A673 (cell line): ENCODE measurements at regions not wholly inside any gene's neighbourhood (a gene's known extent, or its start where the extent isn't known, plus 50 kb on each side); places are given as distances from the start of the nearest gene placed in this dataset.

Experiments
- BruUV-seq: library from RNA; stranded (reverse); fragments of 400-500 nt; replicated peaks from 2 replicates; lab custom pipeline; 2021; lab: Mats Ljungman, UMichigan
- CTCF ChIA-PET: fragments of 300-600 bp; sonication (Branson Sonifier 250); formaldehyde crosslinking; loops from one replicate; lab custom pipeline; 2022; ENCODE audit warnings: antibody characterized with exemption; lab: Charles Lee
- POLR2A ChIA-PET: fragments of 300-600 bp; sonication (Branson Sonifier 250); formaldehyde crosslinking; loops from one replicate; lab custom pipeline; 2022; ENCODE audit warnings: antibody characterized with exemption; ENCODE audit not compliant: low non-redundant PET; lab: Charles Lee
- DNase-seq: peaks from one replicate; pipeline ENCODE4 v3.0.0-alpha.2; 2015; ENCODE audit warnings: low spot score
- H3K27ac ChIP-seq: fragments of 200-600 bp; sonication (generic); 2 replicates; pipeline ENCODE4 v1.5.1; 2016; ENCODE audit warnings: mixed run types, low read depth, mild to moderate bottlenecking, mixed read lengths, antibody characterized with exemption, low read length; ENCODE audit not compliant: poor library complexity, severe bottlenecking
- H3K27me3 ChIP-seq: fragments of 200-600 bp; sonication (generic); replicated peaks from 2 replicates; pipeline ENCODE4 v1.6.1; 2017; ENCODE audit warnings: mixed run types, low read depth, mild to moderate bottlenecking, mixed read lengths, antibody characterized with exemption, low read length; ENCODE audit not compliant: insufficient read depth, poor library complexity
- H3K36me3 ChIP-seq: fragments of 200-600 bp; sonication (generic); 2 replicates; pipeline ENCODE4 v1.6.1; 2016; ENCODE audit warnings: mixed run types, mild to moderate bottlenecking, mixed read lengths, antibody characterized with exemption, low read length; ENCODE audit not compliant: insufficient read depth, poor library complexity, severe bottlenecking
- H3K4me1 ChIP-seq: fragments of 200-600 bp; sonication (generic); 2 replicates; pipeline ENCODE4 v1.6.1; 2017; ENCODE audit warnings: mixed run types, mild to moderate bottlenecking, mixed read lengths, antibody characterized with exemption, low read length; ENCODE audit not compliant: insufficient read depth, poor library complexity, severe bottlenecking
- H3K4me3 ChIP-seq: fragments of 200-600 bp; sonication (generic); 2 replicates; pipeline ENCODE4 v1.5.1; 2016; ENCODE audit warnings: low read depth, mixed run types, mild to moderate bottlenecking, mixed read lengths, low read length; ENCODE audit not compliant: poor library complexity, severe bottlenecking
- H3K9me3 ChIP-seq: fragments of 200-600 bp; sonication (generic); 2 replicates; pipeline ENCODE4 v1.6.1; 2016; ENCODE audit warnings: mixed run types, low read depth, mild to moderate bottlenecking, mixed read lengths, antibody characterized with exemption, low read length; ENCODE audit not compliant: poor library complexity, severe bottlenecking
- EZH2 ChIP-seq: fragments of 200-600 bp; sonication (generic); IDR thresholded peaks from 2 replicates; pipeline ENCODE4 v1.6.1; 2017; ENCODE audit warnings: borderline replicate concordance, low read depth, mild to moderate bottlenecking, mixed read lengths, antibody characterized with exemption, low read length; ENCODE audit not compliant: poor library complexity, severe bottlenecking
- intact Hi-C: fragments of 100-400 bp; cut with micrococcal nuclease; formaldehyde crosslinking; loops from one replicate; pipeline ENCODE4 v1.10.0; 2022; ENCODE audit not compliant: unreplicated experiment
- TF ChIP-seq, protein P1 (sequence below): fragments of 300-800, 200-600 bp; sonication (generic); conservative IDR thresholded peaks from 2 replicates; pipeline ENCODE4 v1.5.1; 2017; ENCODE audit warnings: low read depth, mild to moderate bottlenecking, antibody characterized with exemption, low read length, moderate library complexity, mixed read lengths

DNA sequence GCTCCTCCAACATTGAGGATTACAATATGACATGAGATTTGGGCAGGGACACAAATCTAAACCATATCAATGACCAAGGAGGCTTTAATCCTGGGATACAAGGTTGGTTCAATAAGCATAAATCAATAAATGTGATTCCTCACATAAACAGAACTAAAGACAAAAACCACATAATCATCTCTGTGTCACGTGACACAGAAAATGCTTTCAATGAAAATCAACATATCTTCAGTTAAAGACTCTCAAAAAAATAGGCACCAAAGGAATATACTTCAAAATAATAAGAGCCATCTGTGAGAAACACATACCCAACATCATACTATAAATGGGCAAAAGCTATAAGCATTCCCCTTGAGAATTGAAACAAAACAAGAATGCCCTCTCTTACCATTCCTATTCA, 604.9 kb downstream of the SEMA5A start:
- ChIA-PET CTCF (no interaction called here), POLR2A (no interaction called here)
- Histone ChIP-seq H3K36me3 (no peaks in the 10 kb centered on the region), H3K27ac (no peak overlapping the region), H3K9me3 (peaks cover 27% of the 10 kb centered on the region), H3K4me1 (no peaks in the 10 kb centered on the region), H3K27me3 (no peaks in the 10 kb centered on the region), H3K4me3 (no peak overlapping the region)
- intact Hi-C loops, result no loop called here
- TF ChIP-seq EZH2, result no peak
- TF ChIP-seq, protein P1, sequence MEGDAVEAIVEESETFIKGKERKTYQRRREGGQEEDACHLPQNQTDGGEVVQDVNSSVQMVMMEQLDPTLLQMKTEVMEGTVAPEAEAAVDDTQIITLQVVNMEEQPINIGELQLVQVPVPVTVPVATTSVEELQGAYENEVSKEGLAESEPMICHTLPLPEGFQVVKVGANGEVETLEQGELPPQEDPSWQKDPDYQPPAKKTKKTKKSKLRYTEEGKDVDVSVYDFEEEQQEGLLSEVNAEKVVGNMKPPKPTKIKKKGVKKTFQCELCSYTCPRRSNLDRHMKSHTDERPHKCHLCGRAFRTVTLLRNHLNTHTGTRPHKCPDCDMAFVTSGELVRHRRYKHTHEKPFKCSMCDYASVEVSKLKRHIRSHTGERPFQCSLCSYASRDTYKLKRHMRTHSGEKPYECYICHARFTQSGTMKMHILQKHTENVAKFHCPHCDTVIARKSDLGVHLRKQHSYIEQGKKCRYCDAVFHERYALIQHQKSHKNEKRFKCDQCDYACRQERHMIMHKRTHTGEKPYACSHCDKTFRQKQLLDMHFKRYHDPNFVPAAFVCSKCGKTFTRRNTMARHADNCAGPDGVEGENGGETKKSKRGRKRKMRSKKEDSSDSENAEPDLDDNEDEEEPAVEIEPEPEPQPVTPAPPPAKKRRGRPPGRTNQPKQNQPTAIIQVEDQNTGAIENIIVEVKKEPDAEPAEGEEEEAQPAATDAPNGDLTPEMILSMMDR, result no peak
- BruUV-seq, result no TSS peak
- DNase-seq, result no peak

DNA sequence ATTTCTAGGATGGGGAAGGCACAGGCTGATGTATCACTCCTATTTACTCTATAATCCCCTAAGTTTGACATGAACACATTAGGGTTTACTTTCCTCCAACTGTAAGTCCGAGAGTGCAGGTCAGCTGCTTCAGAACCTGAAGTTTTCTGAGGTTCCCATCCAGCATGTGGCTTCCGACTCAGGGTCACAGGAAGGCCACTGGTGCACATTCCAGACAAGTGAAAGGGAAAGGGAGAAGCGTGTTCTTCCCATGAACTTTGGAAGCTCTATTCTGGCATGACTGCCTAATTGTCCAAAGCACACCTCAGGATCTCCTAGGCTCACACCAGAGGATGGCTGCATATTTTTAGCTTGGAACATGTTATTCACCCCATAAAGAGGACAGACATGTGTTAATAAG, 602.6 kb downstream of the SEMA5A start:
- H3K4me3 ChIP-seq, result no peak overlapping the region
- intact Hi-C loops, result no loop called here
- no peak for DNase-seq
- no peaks in the 10 kb centered on the region for H3K27me3 ChIP-seq
- H3K9me3 ChIP-seq, result peaks cover 28% of the 10 kb centered on the region
- TF ChIP-seq, protein P1, result no peak
- TF ChIP-seq EZH2, result no peak
- BruUV-seq, result no TSS peak
- no peaks in the 10 kb centered on the region for H3K36me3 ChIP-seq
- POLR2A ChIA-PET, result no interaction called here
- CTCF ChIA-PET, result no interaction called here
- H3K27ac ChIP-seq, result no peak overlapping the region
- H3K4me1 ChIP-seq, result no peaks in the 10 kb centered on the region

DNA sequence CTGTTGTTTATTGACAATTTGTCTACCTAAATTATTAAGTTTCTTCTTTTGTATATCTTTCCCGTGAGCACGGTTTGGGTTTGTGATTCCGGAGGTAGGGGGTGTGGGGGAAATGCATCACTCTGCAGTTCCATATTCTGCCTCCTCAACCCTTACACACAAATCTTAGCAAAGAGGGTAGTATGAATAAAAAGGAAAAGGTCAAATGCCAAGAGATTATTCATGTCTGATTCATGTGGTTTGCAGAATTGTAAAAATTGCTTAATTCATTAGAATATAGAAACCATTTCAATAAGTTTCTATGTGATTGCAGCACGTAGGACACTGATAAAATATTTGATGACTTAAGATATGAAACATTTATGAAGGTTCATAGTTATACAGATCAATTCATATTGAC, 601.9 kb downstream of the SEMA5A start:
- intact Hi-C loops, result no loop called here
- DNase-seq, result no peak
- TF ChIP-seq EZH2, result no peak
- TF ChIP-seq, protein P1, result no peak
- H3K9me3 ChIP-seq, result peaks cover 32% of the 10 kb centered on the region
- H3K4me3 ChIP-seq, result no peak overlapping the region
- H3K4me1 ChIP-seq, result no peaks in the 10 kb centered on the region
- no peak overlapping the region for H3K27ac ChIP-seq
- H3K27me3 ChIP-seq, result no peaks in the 10 kb centered on the region
- ChIA-PET CTCF (no interaction called here), POLR2A (no interaction called here)
- BruUV-seq, result no TSS peak
- H3K36me3 ChIP-seq, result no peaks in the 10 kb centered on the region
